Endothelial cell of umbilical vein (primary cell): ENCODE measurements at regions not wholly inside any gene's neighbourhood (a gene's known extent, or its start where the extent isn't known, plus 50 kb on each side); places are given as distances from the start of the nearest gene placed in this dataset.

Source experiments
- BruUV-seq: library from RNA; stranded (reverse); fragments of 400-500 nt; replicated peaks from 2 replicates; lab custom pipeline; 2021; lab: Mats Ljungman, UMichigan
- CTCF ChIA-PET: fragments of 300-600, 350-600 bp; sonication (Branson Sonifier 250); formaldehyde crosslinking; loops from one replicate; lab custom pipeline; 2021; ENCODE audit warnings: antibody characterized with exemption, inconsistent platforms; lab: Charles Lee
- POLR2A ChIA-PET: fragments of 300-600, 350-600 bp; sonication (Branson Sonifier 250); formaldehyde crosslinking; loops from one replicate; lab custom pipeline; 2021; ENCODE audit warnings: antibody characterized with exemption, inconsistent platforms; lab: Charles Lee
- DNase-seq: peaks from one replicate; pipeline ENCODE4 v3.0.0-alpha.2; 2011; ENCODE audit warnings: low read depth, low spot score
- FAIRE-seq: peaks from 2 replicates; lab custom pipeline; 2011; peaks lifted over from hg19 to GRCh38; lab: Jason Lieb, UNC
- H2AFZ ChIP-seq: 2 replicates; pipeline ENCODE4 v1.6.0; 2012; ENCODE audit warnings: low read depth, low read length, control low read depth, inconsistent platforms
- H3K27ac ChIP-seq: 2 replicates; pipeline ENCODE4 v1.5.1; 2011; ENCODE audit warnings: low read depth, mild to moderate bottlenecking, control low read depth, low read length, moderate library complexity; ENCODE audit not compliant: insufficient read depth
- H3K27me3 ChIP-seq, 2 experiments: 2 replicates each; pipeline versions ENCODE4 v1.6.0 to v1.6.1; 2011; ENCODE audit warnings: low read length in 2 of 2, mixed read lengths in 1 of 2; ENCODE audit not compliant: control insufficient read depth in 2 of 2, insufficient read depth in 2 of 2
- H3K36me3 ChIP-seq, 2 experiments: 2 replicates in 1 of 2; 3 replicates in 1 of 2; pipeline ENCODE4 v1.5.1; 2011; ENCODE audit warnings: low read length in 2 of 2, mild to moderate bottlenecking in 1 of 2, moderate library complexity in 1 of 2; ENCODE audit not compliant: control insufficient read depth in 2 of 2, insufficient read depth in 2 of 2; ENCODE audit errors: extremely low read depth in 1 of 2
- H3K4me1 ChIP-seq: 3 replicates; pipeline ENCODE4 v1.5.1; 2011; ENCODE audit warnings: mild to moderate bottlenecking, low read length; ENCODE audit not compliant: control insufficient read depth, insufficient read depth; ENCODE audit errors: extremely low read depth
- H3K4me2 ChIP-seq: 2 replicates; pipeline ENCODE4 v1.6.1; 2011; ENCODE audit warnings: low read length, control low read depth, mixed read lengths; ENCODE audit not compliant: insufficient read depth
- H3K4me3 ChIP-seq, 3 experiments: fragments of 200-600 bp in 1 of 3; sonication (generic), shearing (Covaris generic) in 1 of 3; replicated peaks in 1 of 3; 2 replicates each; pipeline ENCODE4 v1.5.1; 2011 to 2016; ENCODE audit warnings: control low read depth in 3 of 3, low read length in 3 of 3, mild to moderate bottlenecking in 2 of 3, inconsistent platforms in 1 of 3, low read depth in 1 of 3, moderate library complexity in 1 of 3; ENCODE audit not compliant: insufficient read depth in 1 of 3
- H3K79me2 ChIP-seq: 2 replicates; pipeline ENCODE4 v1.6.0; 2012; ENCODE audit warnings: low read length, inconsistent platforms; ENCODE audit not compliant: control insufficient read depth, insufficient read depth
- H3K9ac ChIP-seq: replicated peaks from 2 replicates; pipeline ENCODE3; 2011; ENCODE audit warnings: low read length, control low read depth; ENCODE audit not compliant: insufficient read depth; ENCODE audit errors: extremely low read depth
- H3K9me1 ChIP-seq: replicated peaks from 3 replicates; pipeline ENCODE4 v1.6.0; 2011; ENCODE audit warnings: mild to moderate bottlenecking, low read length; ENCODE audit not compliant: control insufficient read depth, insufficient read depth; ENCODE audit errors: extremely low read depth
- H3K9me3 ChIP-seq: replicated peaks from 2 replicates; pipeline ENCODE4 v1.5.1; 2012; ENCODE audit warnings: low read length, inconsistent platforms; ENCODE audit not compliant: control insufficient read depth, insufficient read depth
- H4K20me1 ChIP-seq: replicated peaks from 2 replicates; pipeline ENCODE3; 2011; ENCODE audit warnings: mild to moderate bottlenecking, low read length; ENCODE audit not compliant: control insufficient read depth, insufficient read depth; ENCODE audit errors: extremely low read depth
- CTCF ChIP-seq, 2 donors: IDR thresholded peaks; 1 replicate in 1 of 2; 2 replicates in 1 of 2; pipeline ENCODE4 v1.5.1; 2011; ENCODE audit warnings: low read length in 2 of 2, mild to moderate bottlenecking in 2 of 2, moderate library complexity in 2 of 2, control low read depth in 1 of 2, inconsistent platforms in 1 of 2, low read depth in 1 of 2; ENCODE audit not compliant: insufficient read depth in 1 of 2; ENCODE audit errors: extremely low read depth in 1 of 2
- EZH2 ChIP-seq: IDR thresholded peaks from 2 replicates; pipeline ENCODE4 v1.6.1; 2012; ENCODE audit warnings: borderline replicate concordance, low read depth, mild to moderate bottlenecking, moderate library complexity, low read length, inconsistent platforms; ENCODE audit not compliant: severe bottlenecking
- FOS ChIP-seq: IDR thresholded peaks from 2 replicates; pipeline ENCODE4 v1.6.1; 2011; ENCODE audit warnings: mild to moderate bottlenecking, low read length, moderate library complexity, borderline replicate concordance; ENCODE audit not compliant: insufficient read depth
- GATA2 ChIP-seq: IDR thresholded peaks from 2 replicates; pipeline ENCODE4 v1.7.0; 2011; ENCODE audit warnings: low read depth, mild to moderate bottlenecking, moderate library complexity, mixed read lengths, low read length; ENCODE audit not compliant: insufficient read length, insufficient read depth
- JUN ChIP-seq: IDR thresholded peaks from 2 replicates; pipeline ENCODE4 v1.6.1; 2011; ENCODE audit warnings: borderline replicate concordance, low read depth; ENCODE audit not compliant: insufficient read length, insufficient read depth
- MAX ChIP-seq: IDR thresholded peaks from 2 replicates; pipeline ENCODE4 v1.6.1; 2011; ENCODE audit not compliant: insufficient read depth, insufficient read length
- MYC ChIP-seq: IDR thresholded peaks from one replicate; pipeline ENCODE4 v1.6.1; 2011; ENCODE audit warnings: mild to moderate bottlenecking, low read depth, low read length
- POLR2A ChIP-seq: IDR thresholded peaks from 2 replicates; pipeline ENCODE4 v1.6.1; 2012; ENCODE audit warnings: low read depth, mild to moderate bottlenecking, control low read depth, low read length
- POLR2AphosphoS5 ChIP-seq: IDR thresholded peaks from 2 replicates; pipeline ENCODE4 v1.6.1; 2012; ENCODE audit warnings: low read depth, mild to moderate bottlenecking, control low read depth, low read length, moderate library complexity; ENCODE audit not compliant: insufficient read depth
- dilution Hi-C: fragments of 300-500 bp; cut with MboI; formaldehyde crosslinking; loops from one replicate; pipeline ENCODE4 v1.15.0; 2019; ENCODE audit warnings: low sequenced_read_pairs; ENCODE audit not compliant: extremely low pct_ligation_motif_present
- intact Hi-C: fragments of 100-400 bp; cut with micrococcal nuclease; formaldehyde crosslinking; loops from one replicate; pipeline ENCODE4 v1.10.0; 2022

- CTCF ChIA-PET = interaction anchor here (1.3 kb wide), 1 partner anchor 10 kb away, joined by 4 read pairs; no protein-coding TSS in a partner anchor
- H3K79me2 ChIP-seq = no peaks in the 10 kb centered on the region
- no peak for FAIRE-seq
Observed at GRCh38 chr4:157840648-157841047, 332.2 kb downstream of the GASK1B start.

More at GRCh38 chr4:157840648-157841047, 332.2 kb downstream of the GASK1B start:
- Histone ChIP-seq H4K20me1 (no peaks in the 10 kb centered on the region), H3K4me2 (no peak overlapping the region), H3K9me3 (no peaks in the 10 kb centered on the region), H3K27ac (no peak overlapping the region), H3K9me1 (no peaks in the 10 kb centered on the region), H2AFZ (no peak overlapping the region), H3K4me3 (no peak overlapping the region), H3K27me3 (no peaks in the 10 kb centered on the region), H3K36me3 (no peaks in the 10 kb centered on the region), H3K4me1 (no peaks in the 10 kb centered on the region), H3K9ac (no peak overlapping the region)
- no peak for DNase-seq
- dilution Hi-C loops = no loop called here
- POLR2A ChIA-PET = no interaction called here
- BruUV-seq = no TSS peak
- no peak for TF ChIP-seq GATA2
- TF ChIP-seq JUN = no peak
- TF ChIP-seq MYC = no peak
- no peak for TF ChIP-seq CTCF (IDR thresholded peaks at IDR 0.05; ENCODE audit: extremely low read depth in 1 of 2, insufficient read depth in 1 of 2, low read depth in 1 of 2, low read length in 2 of 2)
- no peak for TF ChIP-seq EZH2
- no peak for TF ChIP-seq POLR2A
- no peak for TF ChIP-seq POLR2AphosphoS5
- TF ChIP-seq MAX = no peak
- no peak for TF ChIP-seq FOS
- intact Hi-C loops = no loop called here
